NT2/D1 (cell line): ENCODE measurements at regions not wholly inside any gene's neighbourhood (a gene's known extent, or its start where the extent isn't known, plus 50 kb on each side); places are given as distances from the start of the nearest gene placed in this dataset.
"Not testable (repeated sequence)": the region's sequence is repeated elsewhere in the genome, so short reads cannot be mapped to it uniquely, and the experiment has no call there.

ENCODE experiments used
- DNase-seq: peaks from one replicate; pipeline ENCODE4 v3.0.0-alpha.2; 2011; ENCODE audit warnings: low read depth, low spot score
- H3K27me3 ChIP-seq: 2 replicates; pipeline ENCODE4 v1.6.0; 2011; ENCODE audit warnings: mild to moderate bottlenecking; ENCODE audit not compliant: insufficient read length, insufficient read depth
- H3K36me3 ChIP-seq: 2 replicates; pipeline ENCODE4 v1.6.1; 2011; ENCODE audit warnings: mild to moderate bottlenecking, low read length, mixed read lengths; ENCODE audit not compliant: insufficient read depth, insufficient read length
- H3K4me1 ChIP-seq: 2 replicates; pipeline ENCODE4 v1.5.1; 2011; ENCODE audit not compliant: insufficient read depth, insufficient read length
- H3K4me3 ChIP-seq: 2 replicates; pipeline ENCODE4 v1.5.1; 2011; ENCODE audit warnings: low read depth; ENCODE audit not compliant: insufficient read length
- H3K9ac ChIP-seq: 2 replicates; pipeline ENCODE4 v1.6.0; 2011; ENCODE audit warnings: low read depth; ENCODE audit not compliant: insufficient read length
- H3K9me3 ChIP-seq: 2 replicates; pipeline ENCODE4 v1.5.1; 2011; ENCODE audit warnings: mild to moderate bottlenecking, low read length; ENCODE audit not compliant: insufficient read depth
- SUZ12 ChIP-seq: IDR thresholded peaks from 2 replicates; pipeline ENCODE4 v1.6.1; 2011; ENCODE audit not compliant: insufficient read length, insufficient read depth; ENCODE audit errors: extremely low read depth
- YY1 ChIP-seq: IDR thresholded peaks from 2 replicates; pipeline ENCODE4 v1.6.1; 2011; ENCODE audit not compliant: insufficient read length, insufficient read depth
- ZNF274 ChIP-seq: IDR thresholded peaks from 2 replicates; pipeline ENCODE4 v1.6.1; 2011; ENCODE audit warnings: mild to moderate bottlenecking, low read depth, low read length

- H3K27me3 ChIP-seq: no peaks in the 10 kb centered on the region
- H3K9ac ChIP-seq: no peak overlapping the region
- no peak overlapping the region for H3K4me3 ChIP-seq
- TF ChIP-seq ZNF274 (no peak), YY1 (no peak), SUZ12 (no peak)
- H3K36me3 ChIP-seq: no peaks in the 10 kb centered on the region
- H3K4me1 ChIP-seq: no peaks in the 10 kb centered on the region
- DNase-seq: no peak
- H3K9me3 ChIP-seq: peaks cover 8% of the 10 kb centered on the region; the same call in 1 of the 2 replicates
These were observed 248.0 kb downstream of the S1PR1 start for GRCh38 chr1:101484689-101485338.

GRCh38 chr1:101485712-101486111 is 248.9 kb downstream of the S1PR1 start:
- no peaks in the 10 kb centered on the region for H3K4me1 ChIP-seq
- no peak overlapping the region for H3K9ac ChIP-seq
- no peak for DNase-seq
- H3K9me3 ChIP-seq: peaks cover 8% of the 10 kb centered on the region; the same call in 1 of the 2 replicates
- TF ChIP-seq SUZ12 (no peak), YY1 (no peak), ZNF274 (no peak)
- H3K4me3 ChIP-seq: no peak overlapping the region
- H3K36me3 ChIP-seq: no peaks in the 10 kb centered on the region
- no peaks in the 10 kb centered on the region for H3K27me3 ChIP-seq

GRCh38 chr1:101492144-101492543 is 255.3 kb downstream of the S1PR1 start:
- not testable (repeated sequence) for DNase-seq, H3K4me1 ChIP-seq, H3K4me3 ChIP-seq, H3K27me3 ChIP-seq, H3K9me3 ChIP-seq, H3K9ac ChIP-seq, H3K36me3 ChIP-seq

GRCh38 chr1:101493920-101494319 is 257.1 kb downstream of the S1PR1 start:
- H3K4me1 ChIP-seq, H3K27me3 ChIP-seq, H3K9ac ChIP-seq, H3K36me3 ChIP-seq, DNase-seq, H3K4me3 ChIP-seq: not testable (repeated sequence)
- peaks cover 11% of the 10 kb centered on the region for H3K9me3 ChIP-seq

GRCh38 chr1:101496109-101496508 is 259.3 kb downstream of the S1PR1 start:
- H3K4me1 ChIP-seq: no peaks in the 10 kb centered on the region
- TF ChIP-seq YY1 (no peak), ZNF274 (no peak), SUZ12 (no peak)
- no peak overlapping the region for H3K4me3 ChIP-seq
- H3K9me3 ChIP-seq: peaks cover 16% of the 10 kb centered on the region
- no peaks in the 10 kb centered on the region for H3K27me3 ChIP-seq
- H3K9ac ChIP-seq: no peak overlapping the region
- H3K36me3 ChIP-seq: no peaks in the 10 kb centered on the region
- no peak for DNase-seq

GRCh38 chr1:101497881-101498559 is 261.2 kb downstream of the S1PR1 start:
- Histone ChIP-seq H3K4me3 (no peak overlapping the region), H3K36me3 (no peaks in the 10 kb centered on the region), H3K9me3 (peaks cover 16% of the 10 kb centered on the region), H3K4me1 (no peaks in the 10 kb centered on the region), H3K27me3 (no peaks in the 10 kb centered on the region), H3K9ac (no peak overlapping the region)
- no peak for DNase-seq
- TF ChIP-seq SUZ12 (no peak), ZNF274 (no peak)

- not testable (repeated sequence) for H3K27me3 ChIP-seq, H3K9me3 ChIP-seq, H3K4me1 ChIP-seq, H3K36me3 ChIP-seq, DNase-seq, H3K4me3 ChIP-seq, H3K9ac ChIP-seq
These were observed 267.3 kb downstream of the S1PR1 start for GRCh38 chr1:101504106-101504505.

GRCh38 chr1:101505240-101505639 is 268.4 kb downstream of the S1PR1 start:
- DNase-seq, H3K27me3 ChIP-seq, H3K9ac ChIP-seq, H3K36me3 ChIP-seq, H3K4me1 ChIP-seq, H3K9me3 ChIP-seq, H3K4me3 ChIP-seq: not testable (repeated sequence)
